ENCODE measurements at regions not wholly inside any gene's neighbourhood (a gene's known extent, or its start where the extent isn't known, plus 50 kb on each side); places are given as distances from the start of the nearest gene placed in this dataset.

DNA sequence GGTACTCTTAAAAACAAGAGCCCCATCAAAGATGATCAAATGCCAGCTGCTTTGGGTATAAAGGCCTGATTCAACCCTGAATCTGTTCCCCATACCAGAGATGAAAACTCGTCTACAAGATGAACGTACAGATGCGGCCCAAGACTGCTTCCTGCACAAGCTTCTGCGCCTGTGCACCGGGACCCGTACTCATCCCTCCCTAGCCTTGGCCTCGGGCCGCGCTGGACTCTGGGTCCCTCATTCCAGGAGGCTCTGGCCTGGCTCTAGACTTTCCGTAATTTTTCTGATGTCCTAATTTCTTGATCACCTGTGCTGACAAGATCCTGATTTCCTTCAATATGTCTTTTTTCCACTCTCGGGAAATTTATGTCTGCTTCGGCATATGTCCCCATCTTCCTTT lies 612.3 kb downstream of the BNC2 start:
- no peak for TF ChIP-seq MYNN (IDR thresholded peaks at IDR 0.05)
- TF ChIP-seq MYNN (CRISPR knock-in tag; IDR thresholded peaks at IDR 0.05): no peak
- no peak for TF ChIP-seq POLR2A (conservative IDR thresholded peaks at IDR 0.05)
- no peak for TF ChIP-seq HDGF (IDR thresholded peaks at IDR 0.05)
- no peak for TF ChIP-seq RFX5 (IDR thresholded peaks at IDR 0.05; ENCODE audit: low read depth, low read length)
- TF ChIP-seq, protein P1, sequence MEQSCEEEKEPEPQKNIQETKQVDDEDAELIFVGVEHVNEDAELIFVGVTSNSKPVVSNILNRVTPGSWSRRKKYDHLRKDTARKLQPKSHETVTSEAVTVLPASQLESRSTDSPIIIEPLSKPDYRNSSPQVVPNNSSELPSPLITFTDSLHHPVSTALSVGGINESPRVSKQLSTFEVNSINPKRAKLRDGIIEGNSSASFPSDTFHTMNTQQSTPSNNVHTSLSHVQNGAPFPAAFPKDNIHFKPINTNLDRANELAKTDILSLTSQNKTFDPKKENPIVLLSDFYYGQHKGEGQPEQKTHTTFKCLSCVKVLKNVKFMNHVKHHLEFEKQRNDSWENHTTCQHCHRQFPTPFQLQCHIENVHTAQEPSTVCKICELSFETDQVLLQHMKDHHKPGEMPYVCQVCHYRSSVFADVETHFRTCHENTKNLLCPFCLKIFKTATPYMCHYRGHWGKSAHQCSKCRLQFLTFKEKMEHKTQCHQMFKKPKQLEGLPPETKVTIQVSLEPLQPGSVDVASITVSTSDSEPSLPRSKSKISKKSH (CRISPR knock-in tag; IDR thresholded peaks at IDR 0.05): no peak
- TF ChIP-seq, protein P2, sequence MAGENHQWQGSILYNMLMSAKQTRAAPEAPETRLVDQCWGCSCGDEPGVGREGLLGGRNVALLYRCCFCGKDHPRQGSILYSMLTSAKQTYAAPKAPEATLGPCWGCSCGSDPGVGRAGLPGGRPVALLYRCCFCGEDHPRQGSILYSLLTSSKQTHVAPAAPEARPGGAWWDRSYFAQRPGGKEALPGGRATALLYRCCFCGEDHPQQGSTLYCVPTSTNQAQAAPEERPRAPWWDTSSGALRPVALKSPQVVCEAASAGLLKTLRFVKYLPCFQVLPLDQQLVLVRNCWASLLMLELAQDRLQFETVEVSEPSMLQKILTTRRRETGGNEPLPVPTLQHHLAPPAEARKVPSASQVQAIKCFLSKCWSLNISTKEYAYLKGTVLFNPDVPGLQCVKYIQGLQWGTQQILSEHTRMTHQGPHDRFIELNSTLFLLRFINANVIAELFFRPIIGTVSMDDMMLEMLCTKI (IDR thresholded peaks at IDR 0.05; ENCODE audit: partially characterized antibody): no peak
- TF ChIP-seq, protein P3, sequence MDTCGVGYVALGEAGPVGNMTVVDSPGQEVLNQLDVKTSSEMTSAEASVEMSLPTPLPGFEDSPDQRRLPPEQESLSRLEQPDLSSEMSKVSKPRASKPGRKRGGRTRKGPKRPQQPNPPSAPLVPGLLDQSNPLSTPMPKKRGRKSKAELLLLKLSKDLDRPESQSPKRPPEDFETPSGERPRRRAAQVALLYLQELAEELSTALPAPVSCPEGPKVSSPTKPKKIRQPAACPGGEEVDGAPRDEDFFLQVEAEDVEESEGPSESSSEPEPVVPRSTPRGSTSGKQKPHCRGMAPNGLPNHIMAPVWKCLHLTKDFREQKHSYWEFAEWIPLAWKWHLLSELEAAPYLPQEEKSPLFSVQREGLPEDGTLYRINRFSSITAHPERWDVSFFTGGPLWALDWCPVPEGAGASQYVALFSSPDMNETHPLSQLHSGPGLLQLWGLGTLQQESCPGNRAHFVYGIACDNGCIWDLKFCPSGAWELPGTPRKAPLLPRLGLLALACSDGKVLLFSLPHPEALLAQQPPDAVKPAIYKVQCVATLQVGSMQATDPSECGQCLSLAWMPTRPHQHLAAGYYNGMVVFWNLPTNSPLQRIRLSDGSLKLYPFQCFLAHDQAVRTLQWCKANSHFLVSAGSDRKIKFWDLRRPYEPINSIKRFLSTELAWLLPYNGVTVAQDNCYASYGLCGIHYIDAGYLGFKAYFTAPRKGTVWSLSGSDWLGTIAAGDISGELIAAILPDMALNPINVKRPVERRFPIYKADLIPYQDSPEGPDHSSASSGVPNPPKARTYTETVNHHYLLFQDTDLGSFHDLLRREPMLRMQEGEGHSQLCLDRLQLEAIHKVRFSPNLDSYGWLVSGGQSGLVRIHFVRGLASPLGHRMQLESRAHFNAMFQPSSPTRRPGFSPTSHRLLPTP (IDR thresholded peaks at IDR 0.05; ENCODE audit: borderline replicate concordance, extremely low read depth, insufficient read length): no peak
- TF ChIP-seq NR1H2 (CRISPR knock-in tag; IDR thresholded peaks at IDR 0.05): no peak
- TF ChIP-seq NR4A1 (CRISPR knock-in tag; IDR thresholded peaks at IDR 0.05): no peak
- TF ChIP-seq NR4A1 (tag; IDR thresholded peaks at IDR 0.05): no peak
- no peak for TF ChIP-seq TEAD4 (IDR thresholded peaks at IDR 0.05; ENCODE audit: low read length)
- TF ChIP-seq TEAD4 (CRISPR knock-in tag; IDR thresholded peaks at IDR 0.05; ENCODE audit: borderline replicate concordance): no peak
- no peak for TF ChIP-seq MAZ (CRISPR knock-in tag; conservative IDR thresholded peaks at IDR 0.05 in 1 of 2, IDR thresholded peaks at IDR 0.05 in 1 of 2)
- TF ChIP-seq FOSL1 (tag; conservative IDR thresholded peaks at IDR 0.05): no peak
- TF ChIP-seq FOXM1 (IDR thresholded peaks at IDR 0.05; ENCODE audit: low read depth): no peak
- no peak for TF ChIP-seq FOXM1 (CRISPR knock-in tag; IDR thresholded peaks at IDR 0.05; ENCODE audit: low read depth)

All from K562 (cell line).